Ovary (tissue), 7 donors: ENCODE measurements at regions not wholly inside any gene's neighbourhood (a gene's known extent, or its start where the extent isn't known, plus 50 kb on each side); places are given as distances from the start of the nearest gene placed in this dataset.

ENCODE experiments used
- DNase-seq, 5 donors: peaks; one replicate each; pipeline ENCODE4 v3.0.0-alpha.2; 2019 to 2020
- H3K27ac ChIP-seq, 2 donors: fragments of 200-600 bp; one replicate each; pipeline versions ENCODE4 v1.5.1 to v1.8.0; 2019 to 2022
- H3K27me3 ChIP-seq: fragments of 200-600 bp; one replicate; pipeline ENCODE4 v1.8.0; 2022
- H3K36me3 ChIP-seq: fragments of 200-600 bp; sonication (generic); one replicate; pipeline ENCODE4 v1.5.1; 2019
- H3K4me1 ChIP-seq: one replicate; pipeline ENCODE4 v1.8.1; 2013; ENCODE audit warnings: mild to moderate bottlenecking, moderate library complexity; ENCODE audit not compliant: insufficient read depth
- H3K4me3 ChIP-seq: fragments of 200-600 bp; sonication (generic); one replicate; pipeline ENCODE4 v1.5.1; 2017
- H3K9me3 ChIP-seq, 2 donors: fragments of 200-600 bp in 1 of 2; sonication (generic) in 1 of 2; one replicate each; pipeline versions ENCODE4 v1.5.1 to v1.8.1; 2013 to 2019; ENCODE audit warnings: mild to moderate bottlenecking in 1 of 2, moderate library complexity in 1 of 2
- EP300 ChIP-seq: sonication (generic); formaldehyde crosslinking; IDR thresholded peaks from one replicate; pipeline ENCODE4 v1.6.1; 2017; ENCODE audit warnings: antibody characterized with exemption
- POLR2A ChIP-seq: fragments of 450-650 bp; IDR thresholded peaks from one replicate; pipeline ENCODE4 v1.6.1; 2017; ENCODE audit warnings: antibody characterized with exemption, mild to moderate bottlenecking, moderate library complexity
- WGBS, 3 donors: extraction: QIAGEN DNeasy Blood & Tissue Kit in 1 of 3; methylation state at CpG; one replicate each; pipeline versions ENCODE4 v1.1.5 to v1.1.7; 2013 to 2017; 5-methylcytosine and 5-hydroxymethylcytosine counted together
- intact Hi-C, 4 donors: fragments of 100-400 bp; cut with DNase I; formaldehyde crosslinking; loops; one replicate each; pipeline versions ENCODE4 v1.11.0 to v1.15.1; 2022 to 2023
- TF ChIP-seq, protein P1 (sequence below), 3 donors: fragments of 450-650 bp in 2 of 3; fragments of 200-600 bp in 1 of 3; IDR thresholded peaks; one replicate each; pipeline versions ENCODE4 v1.5.1 to v1.8.0; 2016 to 2022; ENCODE audit warnings: antibody characterized with exemption in 3 of 3, mild to moderate bottlenecking in 1 of 3
- donor health status: DM: no; HTN: no; CAD: no; lungs with moderate emphysema.
- donor health status: DM: no; HTN: no; CAD: no.
- donor health status: Bipolar disorder and iron deficiency.
- donor health status: DM: no; HTN: no; CAD: no.
- donor health status: DM: yes; HTN: yes; CAD: no.

GRCh38 chrY:19479141-19479540 lies 265.4 kb downstream of the KDM5D start:
- no peaks in the 10 kb centered on the region for H3K27me3 ChIP-seq
- no peaks in the 10 kb centered on the region for H3K36me3 ChIP-seq
- H3K27ac ChIP-seq: no peak overlapping the region
- H3K9me3 ChIP-seq: no peaks in the 10 kb centered on the region
- TF ChIP-seq POLR2A: no peak
- TF ChIP-seq EP300: no peak
- TF ChIP-seq, protein P1, sequence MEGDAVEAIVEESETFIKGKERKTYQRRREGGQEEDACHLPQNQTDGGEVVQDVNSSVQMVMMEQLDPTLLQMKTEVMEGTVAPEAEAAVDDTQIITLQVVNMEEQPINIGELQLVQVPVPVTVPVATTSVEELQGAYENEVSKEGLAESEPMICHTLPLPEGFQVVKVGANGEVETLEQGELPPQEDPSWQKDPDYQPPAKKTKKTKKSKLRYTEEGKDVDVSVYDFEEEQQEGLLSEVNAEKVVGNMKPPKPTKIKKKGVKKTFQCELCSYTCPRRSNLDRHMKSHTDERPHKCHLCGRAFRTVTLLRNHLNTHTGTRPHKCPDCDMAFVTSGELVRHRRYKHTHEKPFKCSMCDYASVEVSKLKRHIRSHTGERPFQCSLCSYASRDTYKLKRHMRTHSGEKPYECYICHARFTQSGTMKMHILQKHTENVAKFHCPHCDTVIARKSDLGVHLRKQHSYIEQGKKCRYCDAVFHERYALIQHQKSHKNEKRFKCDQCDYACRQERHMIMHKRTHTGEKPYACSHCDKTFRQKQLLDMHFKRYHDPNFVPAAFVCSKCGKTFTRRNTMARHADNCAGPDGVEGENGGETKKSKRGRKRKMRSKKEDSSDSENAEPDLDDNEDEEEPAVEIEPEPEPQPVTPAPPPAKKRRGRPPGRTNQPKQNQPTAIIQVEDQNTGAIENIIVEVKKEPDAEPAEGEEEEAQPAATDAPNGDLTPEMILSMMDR (IDR thresholded peaks at IDR 0.05): no peak
- intact Hi-C loops: no loop called here
- no peak for DNase-seq
- no peaks in the 10 kb centered on the region for H3K4me1 ChIP-seq
- no peak overlapping the region for H3K4me3 ChIP-seq

DNA sequence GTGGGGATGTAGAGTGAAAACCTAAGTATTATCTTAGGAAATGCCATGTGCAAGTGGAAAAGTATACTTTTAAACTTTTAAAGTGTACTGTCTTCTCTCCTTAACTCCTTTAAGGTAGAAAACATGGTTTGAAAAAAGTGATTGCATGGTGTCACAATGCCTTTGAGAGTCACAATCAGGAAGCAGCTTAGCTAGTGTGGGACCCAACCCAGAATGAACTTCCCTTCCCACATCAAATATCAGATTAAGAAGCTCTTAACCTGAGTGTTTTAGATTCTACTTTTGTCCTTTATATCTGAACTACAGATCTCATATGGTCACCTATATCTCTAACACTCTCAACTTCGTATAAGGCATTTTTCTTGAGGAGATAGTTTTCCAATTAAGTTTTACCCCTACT lies 266.6 kb downstream of the KDM5D start:
- H3K27me3 ChIP-seq: no peaks in the 10 kb centered on the region
- intact Hi-C loops: no loop called here
- no peak for DNase-seq
- no CpG with 5 or more reads among the region's 1 CpG for WGBS, 3 donors
- H3K36me3 ChIP-seq: no peaks in the 10 kb centered on the region
- H3K9me3 ChIP-seq: no peaks in the 10 kb centered on the region
- no peak overlapping the region for H3K27ac ChIP-seq
- TF ChIP-seq, protein P1 (IDR thresholded peaks at IDR 0.05): no peak
- TF ChIP-seq EP300 (no peak), POLR2A (no peak)
- H3K4me3 ChIP-seq: no peak overlapping the region
- H3K4me1 ChIP-seq: no peaks in the 10 kb centered on the region

DNA sequence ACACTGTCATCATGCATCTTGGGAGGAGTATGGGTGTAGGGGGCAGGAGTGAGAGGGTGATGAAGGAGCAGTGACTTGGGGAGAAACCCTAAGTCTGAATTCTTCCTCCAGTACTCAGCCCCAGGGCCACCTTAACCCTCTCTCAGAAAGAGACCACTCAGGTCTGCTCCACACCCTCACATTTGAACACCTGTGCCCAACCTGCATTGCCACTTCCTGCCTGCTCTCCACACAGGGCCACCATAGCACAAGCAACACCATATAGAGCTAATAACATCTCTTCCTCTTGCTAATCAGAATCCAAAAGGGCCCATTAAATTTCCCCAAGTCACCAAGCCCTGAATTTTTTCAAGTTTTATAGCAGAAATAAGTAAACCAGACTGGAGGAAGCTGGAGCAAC lies 278.7 kb downstream of the KDM5D start:
- no peaks in the 10 kb centered on the region for H3K4me1 ChIP-seq
- TF ChIP-seq POLR2A (no peak), EP300 (no peak)
- TF ChIP-seq, protein P1 (IDR thresholded peaks at IDR 0.05): no peak
- no peaks in the 10 kb centered on the region for H3K36me3 ChIP-seq
- H3K4me3 ChIP-seq: no peak overlapping the region
- no peak overlapping the region for H3K27ac ChIP-seq
- no peaks in the 10 kb centered on the region for H3K9me3 ChIP-seq
- DNase-seq: no peak
- intact Hi-C loops: no loop called here
- no peaks in the 10 kb centered on the region for H3K27me3 ChIP-seq

- no peaks in the 10 kb centered on the region for H3K27me3 ChIP-seq
- no peaks in the 10 kb centered on the region for H3K4me1 ChIP-seq
- TF ChIP-seq EP300: no peak
- no peak for TF ChIP-seq POLR2A
- DNase-seq: no peak
- no peaks in the 10 kb centered on the region for H3K36me3 ChIP-seq
- H3K4me3 ChIP-seq: no peak overlapping the region
- H3K27ac ChIP-seq: no peak overlapping the region
- H3K9me3 ChIP-seq: no peaks in the 10 kb centered on the region
- intact Hi-C loops: no loop called here
Observed at GRCh38 chrY:19456855-19457448, 287.6 kb downstream of the KDM5D start.

- no CpG with 5 or more reads among the region's 4 CpGs for whole genome bisulfite sequencing, 3 donors
- DNase-seq: no peak
- Histone ChIP-seq H3K9me3 (no peaks in the 10 kb centered on the region), H3K27ac (no peak overlapping the region), H3K36me3 (no peaks in the 10 kb centered on the region), H3K4me1 (no peaks in the 10 kb centered on the region), H3K4me3 (no peak overlapping the region), H3K27me3 (no peaks in the 10 kb centered on the region)
- intact Hi-C loops: no loop called here
- no peak for TF ChIP-seq POLR2A
- TF ChIP-seq, protein P1 (IDR thresholded peaks at IDR 0.05): no peak
- no peak for TF ChIP-seq EP300
Observed at GRCh38 chrY:19433059-19433458, 311.5 kb downstream of the KDM5D start.
